MCF 10A (cell line): ENCODE measurements at regions not wholly inside any gene's neighbourhood (a gene's known extent, or its start where the extent isn't known, plus 50 kb on each side); places are given as distances from the start of the nearest gene placed in this dataset.

Experiments used
- BruUV-seq: library from RNA; stranded (reverse); fragments of 400-500 nt; replicated peaks from 2 replicates; lab custom pipeline; 2021; lab: Mats Ljungman, UMichigan
- CTCF ChIA-PET: fragments of 300-600 bp; sonication (Branson Sonifier 250); formaldehyde crosslinking; extraction: SDS; loops from one replicate; lab custom pipeline; 2021; ENCODE audit warnings: antibody characterized with exemption, inconsistent platforms; lab: Yijun Ruan, JAX
- POLR2A ChIA-PET: fragments of 300-600, 350-650 bp; sonication (Branson Sonifier 250); formaldehyde crosslinking; extraction: SDS; loops from one replicate; lab custom pipeline; 2020; ENCODE audit warnings: antibody characterized with exemption, inconsistent platforms; lab: Yijun Ruan, JAX
- DNase-seq: peaks from one replicate; pipeline ENCODE4 v3.0.0-alpha.2; 2018; ENCODE audit not compliant: unreplicated experiment
- H3K27ac Mint-ChIP-seq: one replicate; pipeline ENCODE4 v1.8.0; 2022; ENCODE audit warnings: mild to moderate bottlenecking, low read depth, mixed read lengths; ENCODE audit not compliant: unreplicated experiment
- H3K27me3 Mint-ChIP-seq: one replicate; pipeline ENCODE4 v1.8.0; 2022; ENCODE audit warnings: mixed read lengths; ENCODE audit not compliant: insufficient read depth, unreplicated experiment
- H3K36me3 Mint-ChIP-seq: one replicate; pipeline ENCODE4 v1.8.0; 2022; ENCODE audit warnings: mild to moderate bottlenecking, moderate library complexity, mixed read lengths; ENCODE audit not compliant: insufficient read depth, unreplicated experiment
- H3K4me1 Mint-ChIP-seq: one replicate; pipeline ENCODE4 v1.8.0; 2022; ENCODE audit warnings: mixed read lengths; ENCODE audit not compliant: insufficient read depth, unreplicated experiment
- H3K4me3 Mint-ChIP-seq: one replicate; pipeline ENCODE4 v1.8.0; 2022; ENCODE audit warnings: mild to moderate bottlenecking, moderate library complexity, mixed read lengths; ENCODE audit not compliant: unreplicated experiment
- H3K9me3 Mint-ChIP-seq: one replicate; pipeline ENCODE4 v1.8.0; 2022; ENCODE audit warnings: mixed read lengths; ENCODE audit not compliant: unreplicated experiment
- CTCF ChIP-seq: fragments of 200-600 bp; IDR thresholded peaks from one replicate; pipeline ENCODE4 v1.8.0; 2022; ENCODE audit warnings: antibody characterized with exemption, mild to moderate bottlenecking; ENCODE audit not compliant: unreplicated experiment
- intact Hi-C: fragments of 100-400 bp; cut with micrococcal nuclease; formaldehyde crosslinking; loops from 2 replicates; pipeline ENCODE4 v1.14.1; 2022

DNA sequence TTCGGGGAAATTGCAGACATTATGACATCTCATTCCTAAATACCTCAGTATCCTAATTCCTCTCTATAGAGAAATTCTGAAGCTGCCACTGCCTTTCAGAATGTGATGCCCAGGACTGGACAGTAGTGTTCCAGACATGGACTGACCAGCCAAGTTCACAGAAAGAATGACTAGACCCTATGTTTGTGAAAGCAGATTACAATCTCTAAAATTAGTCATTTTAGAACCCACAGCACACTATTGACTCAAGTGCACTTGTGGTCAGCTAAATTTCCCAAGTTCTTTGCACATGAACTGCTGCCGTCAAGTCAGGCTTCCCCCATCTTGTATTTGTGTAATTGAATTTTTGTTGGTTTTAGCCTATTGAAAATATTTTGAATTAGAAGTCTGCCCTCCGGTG is 81.0 kb upstream of the ESX1 start:
- Mint-ChIP-seq H3K4me1 (no peaks in the 10 kb centered on the region), H3K4me3 (no peak overlapping the region), H3K27me3 (peaks cover 25% of the 10 kb centered on the region), H3K9me3 (no peaks in the 10 kb centered on the region), H3K27ac (no peak overlapping the region), H3K36me3 (no peaks in the 10 kb centered on the region)
- no peak for TF ChIP-seq CTCF
- intact Hi-C loops: no loop called here
- ChIA-PET CTCF (interaction anchor here (1.0 to 2.1 kb wide), 2 partner anchors 25 to 220 kb away, joined by 3 to 10 read pairs; no protein-coding TSS in a partner anchor), POLR2A (interaction anchor here (1.1 kb wide), 1 partner anchor 16 kb away, joined by 3 read pairs; no protein-coding TSS in a partner anchor)
- DNase-seq: peak; percentile 52
- BruUV-seq: no TSS peak

DNA sequence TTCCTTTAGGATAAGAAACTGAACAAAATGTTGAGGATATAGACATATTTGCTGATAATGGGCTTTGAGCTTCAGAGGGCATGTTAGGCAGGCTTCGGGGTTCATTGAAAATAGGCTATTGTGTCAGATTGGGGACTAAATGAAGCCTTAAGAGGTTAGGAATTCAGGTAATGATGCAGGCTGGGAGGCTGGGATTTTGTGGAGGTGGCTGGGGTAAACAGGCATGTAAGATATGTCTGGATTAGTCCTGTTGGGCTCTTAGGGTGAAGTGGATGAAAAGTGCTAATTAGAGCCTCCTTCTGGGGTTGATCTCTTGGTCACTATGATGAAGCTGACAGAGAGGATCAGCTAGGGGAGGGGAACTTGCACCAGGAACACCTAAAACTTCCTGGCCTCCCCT is 80.2 kb upstream of the ESX1 start:
- H3K27ac Mint-ChIP-seq: no peak overlapping the region
- H3K36me3 Mint-ChIP-seq: no peaks in the 10 kb centered on the region
- H3K4me3 Mint-ChIP-seq: no peak overlapping the region
- no peak for DNase-seq
- H3K4me1 Mint-ChIP-seq: no peaks in the 10 kb centered on the region
- intact Hi-C loops: no loop called here
- CTCF ChIA-PET: interaction anchor here (2.1 kb wide), 1 partner anchor 25 kb away, joined by 10 read pairs; no protein-coding TSS in a partner anchor
- H3K27me3 Mint-ChIP-seq: peaks cover 20% of the 10 kb centered on the region
- H3K9me3 Mint-ChIP-seq: no peaks in the 10 kb centered on the region
- POLR2A ChIA-PET: interaction anchor here (1.1 kb wide), 1 partner anchor 15 kb away, joined by 3 read pairs; no protein-coding TSS in a partner anchor
- TF ChIP-seq CTCF: no peak
- no TSS peak for BruUV-seq

GRCh38 chrX:104330966-104331365 is 76.2 kb upstream of the ESX1 start:
- POLR2A ChIA-PET: no interaction called here

DNA sequence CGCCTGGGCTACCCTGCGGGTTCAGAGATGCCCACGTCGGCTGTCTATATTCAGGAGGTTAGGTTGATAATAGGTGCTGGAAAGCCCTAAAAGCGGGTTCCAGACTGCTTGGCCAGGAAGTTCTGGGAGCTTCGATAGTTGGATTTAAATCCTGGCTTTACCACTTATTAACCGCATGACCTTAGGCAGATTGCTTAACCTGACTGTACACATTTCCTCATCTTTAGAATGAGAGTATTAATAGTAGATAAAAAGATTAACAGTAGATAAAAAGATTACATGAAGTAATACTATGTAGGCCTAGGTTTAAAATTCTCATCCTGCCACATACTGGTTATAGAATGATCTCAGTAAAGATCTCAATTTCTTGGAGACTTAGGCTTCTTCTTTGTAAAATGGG is 75.0 kb upstream of the ESX1 start:
- ChIA-PET CTCF (interaction anchor here (1.0 kb wide), 1 partner anchor 15 kb away, joined by 4 read pairs; no protein-coding TSS in a partner anchor), POLR2A (no interaction called here)
- Mint-ChIP-seq H3K36me3 (no peaks in the 10 kb centered on the region), H3K27me3 (peaks cover 29% of the 10 kb centered on the region), H3K27ac (no peak overlapping the region), H3K4me1 (peaks cover 9% of the 10 kb centered on the region), H3K4me3 (no peak overlapping the region), H3K9me3 (no peaks in the 10 kb centered on the region)
- no peak for DNase-seq
- intact Hi-C loops: no loop called here
- BruUV-seq: no TSS peak
- TF ChIP-seq CTCF: no peak

More at GRCh38 chrX:104330966-104331365, 76.2 kb upstream of the ESX1 start:
- Mint-ChIP-seq H3K27ac (no peak overlapping the region), H3K4me3 (no peak overlapping the region), H3K4me1 (no peaks in the 10 kb centered on the region), H3K9me3 (no peaks in the 10 kb centered on the region), H3K27me3 (peaks cover 17% of the 10 kb centered on the region), H3K36me3 (no peaks in the 10 kb centered on the region)
- TF ChIP-seq CTCF: no peak
- CTCF ChIA-PET: no interaction called here
- DNase-seq: no peak
- BruUV-seq: no TSS peak
- intact Hi-C loops: no loop called here
